Iris pigment epithelial cell (primary cell): ENCODE measurements at regions not wholly inside any gene's neighbourhood (a gene's known extent, or its start where the extent isn't known, plus 50 kb on each side); places are given as distances from the start of the nearest gene placed in this dataset.
"Not testable (repeated sequence)": the region's sequence is repeated elsewhere in the genome, so short reads cannot be mapped to it uniquely, and the experiment has no call there.

Experiments used
- DNase-seq: peaks from one replicate; pipeline ENCODE4 v3.0.0-alpha.2; 2011; ENCODE audit warnings: low read depth

DNA sequence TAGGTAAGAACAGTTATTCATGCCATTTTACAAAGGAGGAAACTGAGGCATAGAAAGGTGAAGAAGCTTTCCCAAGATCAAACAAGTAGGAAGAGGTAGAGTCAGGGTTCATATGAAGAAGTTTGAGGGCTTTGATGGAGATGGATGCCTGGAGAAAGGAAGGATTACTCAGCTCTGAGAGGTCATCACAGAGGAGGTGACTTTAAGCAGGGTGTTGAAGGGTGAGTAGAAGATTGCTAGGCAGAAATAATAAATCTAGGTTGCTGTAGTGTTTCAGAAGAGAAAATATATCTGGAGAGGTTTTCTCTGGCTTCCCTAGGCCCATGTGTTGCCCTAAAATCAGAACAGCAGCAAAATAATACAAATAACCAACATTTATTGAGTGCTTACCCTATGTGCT lies 196.3 kb downstream of the PALM2AKAP2 start:
- DNase-seq, result no peak

- no peak for DNase-seq
Measured at GRCh38 chr9:109977521-109977920, 197.5 kb downstream of the PALM2AKAP2 start.

DNA sequence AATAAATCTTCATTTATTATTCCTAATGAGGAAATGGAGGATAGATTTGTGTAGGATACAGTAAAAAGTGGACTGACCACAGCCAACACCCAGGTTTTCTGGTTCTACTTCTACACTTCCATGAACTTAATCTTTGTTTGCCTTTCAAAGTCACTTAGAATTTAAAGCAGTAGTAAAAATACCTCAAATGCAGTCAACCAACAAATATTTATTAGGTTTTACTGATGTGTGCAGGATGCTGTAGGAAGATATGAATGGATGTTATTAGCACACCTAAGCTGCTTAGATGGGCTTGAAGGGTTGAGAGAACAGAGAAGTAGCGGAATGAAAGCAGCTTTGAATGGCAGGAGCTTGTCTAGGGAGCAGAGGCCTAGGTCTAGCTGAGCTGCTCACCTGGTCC lies 201.1 kb downstream of the PALM2AKAP2 start:
- no peak for DNase-seq

DNA sequence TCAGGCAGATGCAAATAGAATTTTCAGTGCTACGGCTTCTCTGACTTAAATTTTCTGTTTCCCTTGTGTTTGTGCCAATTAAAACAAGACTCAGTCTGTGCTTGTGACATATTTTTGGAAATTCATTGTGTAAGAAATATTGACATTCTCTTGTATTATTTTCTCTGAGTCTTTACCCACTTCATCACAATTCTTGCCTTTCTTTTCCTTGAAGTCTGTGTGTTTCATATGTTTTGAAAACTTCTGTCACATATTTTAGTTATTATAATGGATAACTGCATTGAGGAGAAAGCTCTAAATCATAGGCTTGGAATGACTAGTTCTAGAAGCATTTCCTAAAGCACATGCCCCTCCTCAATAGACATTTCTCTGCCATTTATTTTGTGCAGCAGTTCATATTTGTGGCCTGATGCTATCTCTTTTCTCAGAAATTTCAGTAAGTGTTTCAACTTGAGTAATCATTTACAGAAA lies 206.6 kb downstream of the PALM2AKAP2 start:
- peak; percentile 97 for DNase-seq

DNA sequence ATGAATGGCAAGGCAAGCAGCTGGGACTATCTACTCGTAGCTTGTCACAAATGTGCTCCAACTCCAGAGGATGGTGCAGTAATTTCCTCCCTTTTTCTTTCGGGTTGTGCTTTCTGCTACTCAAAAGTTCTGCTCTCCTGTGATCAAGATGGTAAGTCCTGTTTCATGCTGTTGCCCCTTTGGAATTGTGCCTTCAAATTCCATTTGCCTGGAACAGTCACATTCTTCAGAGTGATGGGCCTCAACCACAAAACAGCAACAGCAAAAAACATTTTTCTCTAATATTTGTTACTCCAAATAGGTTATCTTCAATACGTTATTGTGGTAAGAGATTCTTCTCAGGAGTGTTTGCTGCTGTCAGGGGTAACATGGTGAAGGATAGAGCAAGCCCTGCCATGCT lies 209.3 kb downstream of the PALM2AKAP2 start:
- DNase-seq, result peak; percentile 55

DNA sequence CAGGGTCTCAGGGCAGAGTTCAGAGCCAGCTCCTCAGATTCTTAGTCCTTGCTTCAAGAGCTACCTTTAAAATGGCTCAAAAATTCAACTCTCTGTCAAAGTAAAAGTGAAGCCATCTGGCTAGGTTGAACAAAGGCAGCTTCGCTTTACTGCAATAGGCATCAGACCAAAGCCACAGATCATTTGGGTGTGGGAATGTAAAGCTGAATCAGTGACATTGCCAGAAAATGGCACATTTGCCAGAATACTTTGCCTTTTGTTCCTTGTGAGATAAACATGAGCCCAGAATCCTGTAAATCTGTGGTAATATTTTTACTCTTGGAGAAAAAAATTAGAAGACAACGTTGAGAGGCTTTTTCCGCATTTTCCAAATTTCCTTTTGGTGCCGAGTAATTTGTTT lies 210.5 kb downstream of the PALM2AKAP2 start:
- no peak for DNase-seq

- no peak for DNase-seq
Measured at GRCh38 chr9:109992293-109992692, 212.3 kb downstream of the PALM2AKAP2 start.

- no peak for DNase-seq
Measured at GRCh38 chr9:109993250-109993978, 213.4 kb downstream of the PALM2AKAP2 start.

DNA sequence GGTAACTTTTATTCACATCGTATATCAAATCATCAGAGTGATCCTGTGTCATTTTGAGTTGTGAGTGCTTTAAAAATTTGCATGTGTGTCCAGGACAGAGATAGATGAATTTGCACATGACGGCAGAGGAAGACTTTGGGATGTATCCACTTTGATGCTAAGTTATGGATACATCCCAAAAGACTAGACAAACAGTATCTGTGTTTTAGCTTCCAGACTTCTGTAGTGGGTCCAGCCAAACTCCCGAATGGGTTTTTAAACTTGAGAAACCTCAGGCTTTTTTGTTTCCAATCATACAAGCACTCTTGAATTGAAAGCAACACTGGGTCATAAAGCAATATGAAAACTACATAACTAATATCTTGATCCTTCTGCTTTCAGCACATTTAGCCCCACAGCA lies 213.8 kb downstream of the C9orf152 start:
- DNase-seq, result no peak

DNA sequence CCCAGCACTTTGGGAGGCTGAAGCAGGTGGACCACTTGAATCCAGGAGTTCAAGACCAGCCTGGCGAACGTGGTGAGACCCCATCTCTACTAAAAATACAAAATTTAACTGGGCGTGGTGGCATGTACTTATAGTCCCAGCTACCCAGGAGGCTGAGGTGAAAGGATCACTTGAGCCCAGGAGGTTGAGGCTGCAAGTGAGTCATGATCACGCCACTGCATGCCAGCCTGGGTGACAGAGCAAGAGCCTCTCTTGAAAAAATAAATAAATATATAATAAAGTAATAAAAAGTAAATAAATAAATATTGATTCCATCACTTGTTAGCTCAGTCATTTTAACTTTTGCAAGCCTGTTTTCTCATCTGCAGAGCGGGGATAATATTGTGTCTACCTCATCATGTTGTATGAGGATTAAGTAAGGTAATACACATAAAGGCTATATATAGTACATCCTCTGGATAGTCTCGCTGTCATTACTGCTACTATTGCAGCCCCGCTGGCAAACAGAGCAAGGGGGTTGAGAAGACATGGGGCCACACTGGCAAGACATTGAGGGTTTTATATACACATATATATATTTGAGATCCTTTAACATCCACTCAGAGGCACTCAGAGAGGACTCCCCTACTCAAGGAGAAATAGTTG lies 210.9 kb downstream of the C9orf152 start:
- DNase-seq, result no peak

- DNase-seq, result no peak
Measured at GRCh38 chr9:109997682-109998081, 210.3 kb downstream of the C9orf152 start.

- DNase-seq, result not testable (repeated sequence)
Measured at GRCh38 chr9:110005521-110005920, 202.4 kb downstream of the C9orf152 start.

- DNase-seq, result no peak
Measured at GRCh38 chr9:110006657-110007056, 201.3 kb downstream of the C9orf152 start.

DNA sequence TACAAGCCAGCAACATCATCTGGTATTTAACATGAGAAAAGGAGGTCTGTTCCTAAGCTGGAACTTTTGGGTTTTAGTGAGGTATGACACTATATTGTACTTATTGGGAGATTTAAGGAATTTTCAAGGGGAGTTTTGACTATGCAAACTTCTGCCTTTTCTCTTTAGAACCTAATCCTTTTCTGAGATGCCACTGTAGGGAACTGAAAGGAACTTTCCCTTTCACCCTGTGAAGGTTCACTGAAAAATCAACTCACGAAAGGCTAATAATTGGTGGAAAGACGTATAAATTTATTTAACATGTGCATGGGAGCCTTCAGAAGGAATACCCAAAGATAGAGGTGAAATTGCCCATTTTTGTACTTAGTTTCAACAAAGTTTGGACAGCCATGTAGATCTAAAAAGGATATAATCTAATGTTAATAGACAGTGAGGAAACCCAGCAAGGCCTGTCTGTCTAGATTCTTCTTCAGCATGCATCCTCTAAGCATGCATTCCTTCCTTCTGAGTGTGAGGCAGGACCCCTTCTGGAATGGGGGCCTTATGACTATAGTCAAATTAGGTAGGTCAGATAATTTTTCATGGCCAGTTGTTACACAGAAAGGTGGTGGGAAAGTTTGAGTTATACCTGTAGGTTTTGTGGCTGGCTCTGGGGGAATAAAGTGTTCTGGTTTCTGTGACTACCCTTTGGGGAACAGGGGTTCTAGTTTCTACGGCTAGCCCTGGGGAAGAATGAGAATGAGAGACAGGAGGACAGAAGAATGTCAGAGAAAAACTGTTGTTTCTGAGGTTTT lies 200.3 kb downstream of the C9orf152 start:
- DNase-seq, result peak; percentile 31

GRCh38 chr9:110008663-110009062 lies 199.3 kb downstream of the C9orf152 start:
- DNase-seq, result no peak

DNA sequence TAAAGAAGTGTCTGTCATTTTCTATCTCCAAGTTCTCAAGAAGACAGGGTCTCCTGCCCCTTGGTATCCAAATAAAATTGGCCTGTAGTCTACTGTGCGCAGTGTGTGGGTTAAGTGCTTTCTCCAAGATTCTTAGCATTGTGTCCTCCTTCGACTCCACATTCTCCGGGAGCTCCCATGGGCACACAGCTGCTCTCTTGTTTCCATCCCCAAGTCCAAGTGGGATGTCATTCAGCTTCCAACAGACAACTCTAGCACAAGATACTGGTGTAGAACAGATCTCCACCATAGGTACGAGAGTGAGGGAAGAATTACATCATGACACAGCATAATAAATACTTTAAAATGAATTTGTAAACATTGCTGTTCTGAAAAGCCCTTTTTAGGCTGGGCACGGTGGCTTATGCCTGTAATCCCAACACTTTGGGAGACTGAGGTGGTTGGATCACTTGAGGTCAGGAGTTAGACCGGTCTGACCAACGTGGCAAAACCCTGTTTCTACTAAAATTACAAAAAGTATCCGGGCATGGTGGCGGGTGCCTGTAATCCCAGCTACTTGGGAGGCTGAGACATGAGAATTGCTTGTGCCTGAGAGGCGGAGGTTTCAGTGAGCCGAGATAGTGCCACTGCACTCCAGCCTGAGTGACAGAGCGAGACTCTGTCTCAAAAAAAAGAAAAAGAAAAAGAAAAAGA lies 196.2 kb downstream of the C9orf152 start:
- no peak for DNase-seq

GRCh38 chr9:110013064-110013463 lies 194.9 kb downstream of the C9orf152 start:
- DNase-seq, result no peak

DNA sequence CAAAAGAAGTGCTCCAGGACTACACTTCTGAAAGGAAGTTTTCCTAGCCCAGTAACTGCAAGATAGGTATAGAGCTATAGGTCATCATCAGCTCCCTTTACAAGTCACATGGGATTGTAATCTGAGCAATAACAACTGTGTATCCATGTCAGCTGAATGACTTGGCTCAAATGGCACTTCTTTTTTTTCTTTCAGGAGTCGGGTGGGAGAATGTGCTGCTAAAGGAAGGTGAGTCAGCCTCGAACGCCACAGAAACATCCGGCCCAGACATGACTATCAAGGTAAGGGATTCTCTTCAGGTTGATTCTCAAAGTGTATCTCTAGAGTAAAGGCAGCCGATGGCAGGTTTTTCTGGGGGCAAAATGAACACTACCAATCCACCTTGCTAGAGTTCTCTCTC lies 192.2 kb downstream of the C9orf152 start:
- DNase-seq, result peak; percentile 96

GRCh38 chr9:110016340-110016739 lies 191.6 kb downstream of the C9orf152 start:
- peak; percentile 94 for DNase-seq

DNA sequence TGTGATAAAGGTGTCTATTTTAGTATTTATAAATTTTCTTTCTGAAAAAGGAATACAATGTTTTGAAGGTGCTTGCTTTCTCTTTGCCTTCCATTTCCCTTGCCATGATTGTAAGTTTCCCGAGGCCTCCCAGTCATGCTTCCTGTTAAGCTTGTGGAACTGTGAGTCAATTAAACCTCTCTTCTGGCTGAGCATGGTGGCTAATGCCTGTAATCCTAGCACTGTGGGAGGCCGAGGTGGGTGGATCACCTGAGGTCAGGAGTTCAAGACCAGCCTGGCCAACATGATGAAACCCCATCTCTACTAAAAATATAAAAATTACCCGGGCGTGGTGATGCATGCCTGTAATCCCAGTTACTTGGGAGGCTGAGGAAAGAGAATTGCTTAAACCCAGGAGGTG lies 187.7 kb downstream of the C9orf152 start:
- DNase-seq, result peak; percentile 82

GRCh38 chr9:110021891-110022290 lies 186.1 kb downstream of the C9orf152 start:
- no peak for DNase-seq

DNA sequence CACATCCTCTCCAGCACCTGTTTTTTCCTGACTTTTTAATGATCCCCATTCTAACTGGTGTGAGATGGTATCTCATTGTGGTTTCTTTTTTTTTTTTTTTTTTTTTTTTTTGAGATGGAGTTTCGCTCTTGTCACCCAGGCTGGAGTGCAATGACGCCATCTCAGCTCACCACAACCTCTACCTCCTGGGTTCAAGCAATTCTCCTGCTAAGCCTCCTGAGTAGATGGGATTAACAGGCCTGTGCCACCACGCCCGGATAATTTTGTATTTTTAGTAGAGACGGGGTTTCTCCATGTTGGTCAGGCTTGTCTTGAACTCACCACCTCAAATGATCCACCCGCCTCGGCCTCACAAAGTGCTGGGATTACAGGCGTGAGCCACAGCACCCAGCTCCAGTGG lies 184.7 kb downstream of the C9orf152 start:
- not testable (repeated sequence) for DNase-seq
